ENCODE measurements at regions not wholly inside any gene's neighbourhood (a gene's known extent, or its start where the extent isn't known, plus 50 kb on each side); places are given as distances from the start of the nearest gene placed in this dataset.

GRCh38 chr17:36807496-36808179 lies 129.6 kb upstream of the LHX1 start:
- TF ChIP-seq, protein P1, sequence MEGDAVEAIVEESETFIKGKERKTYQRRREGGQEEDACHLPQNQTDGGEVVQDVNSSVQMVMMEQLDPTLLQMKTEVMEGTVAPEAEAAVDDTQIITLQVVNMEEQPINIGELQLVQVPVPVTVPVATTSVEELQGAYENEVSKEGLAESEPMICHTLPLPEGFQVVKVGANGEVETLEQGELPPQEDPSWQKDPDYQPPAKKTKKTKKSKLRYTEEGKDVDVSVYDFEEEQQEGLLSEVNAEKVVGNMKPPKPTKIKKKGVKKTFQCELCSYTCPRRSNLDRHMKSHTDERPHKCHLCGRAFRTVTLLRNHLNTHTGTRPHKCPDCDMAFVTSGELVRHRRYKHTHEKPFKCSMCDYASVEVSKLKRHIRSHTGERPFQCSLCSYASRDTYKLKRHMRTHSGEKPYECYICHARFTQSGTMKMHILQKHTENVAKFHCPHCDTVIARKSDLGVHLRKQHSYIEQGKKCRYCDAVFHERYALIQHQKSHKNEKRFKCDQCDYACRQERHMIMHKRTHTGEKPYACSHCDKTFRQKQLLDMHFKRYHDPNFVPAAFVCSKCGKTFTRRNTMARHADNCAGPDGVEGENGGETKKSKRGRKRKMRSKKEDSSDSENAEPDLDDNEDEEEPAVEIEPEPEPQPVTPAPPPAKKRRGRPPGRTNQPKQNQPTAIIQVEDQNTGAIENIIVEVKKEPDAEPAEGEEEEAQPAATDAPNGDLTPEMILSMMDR (IDR thresholded peaks at IDR 0.05), result no peak
- no peak for TF ChIP-seq POLR2A (IDR thresholded peaks at IDR 0.05)

Data from suprapubic skin (tissue), 3 donors.